RWPE2 (cell line): ENCODE measurements at regions not wholly inside any gene's neighbourhood (a gene's known extent, or its start where the extent isn't known, plus 50 kb on each side); places are given as distances from the start of the nearest gene placed in this dataset.

ENCODE experiments used
- ATAC-seq: fragments of 200-7000 bp; cut with Tn5 transposase; 3 replicates; pipeline ENCODE4 v1.9.1; 2021; ENCODE audit warnings: low read depth
- DNase-seq: peaks from one replicate; pipeline ENCODE4 v3.0.0-alpha.2; 2020; ENCODE audit warnings: low spot score
- H3K27ac ChIP-seq: fragments of 450-650 bp; 2 replicates; pipeline ENCODE4 v1.5.1; 2017; ENCODE audit warnings: mild to moderate bottlenecking; ENCODE audit not compliant: poor library complexity, severe bottlenecking
- H3K27me3 ChIP-seq: fragments of 250-450 bp; sonication (Bioruptor Pico); 2 replicates; pipeline ENCODE4 v1.5.1; 2021; ENCODE audit warnings: mild to moderate bottlenecking, moderate library complexity; ENCODE audit not compliant: insufficient read depth, poor library complexity, severe bottlenecking
- H3K36me3 ChIP-seq: fragments of 250-450 bp; sonication (Bioruptor Pico); 2 replicates; pipeline ENCODE4 v1.5.1; 2020; ENCODE audit warnings: low read depth, mild to moderate bottlenecking, moderate library complexity
- H3K4me1 ChIP-seq: fragments of 250-450 bp; sonication (Bioruptor Pico); 2 replicates; pipeline ENCODE4 v1.5.1; 2021; ENCODE audit warnings: mild to moderate bottlenecking, moderate library complexity; ENCODE audit not compliant: insufficient read depth, poor library complexity, severe bottlenecking
- H3K4me3 ChIP-seq: fragments of 250-450 bp; sonication (Bioruptor Pico); 2 replicates; pipeline ENCODE4 v1.5.1; 2021; ENCODE audit warnings: mild to moderate bottlenecking, moderate library complexity; ENCODE audit not compliant: severe bottlenecking
- H3K9me3 ChIP-seq: fragments of 250-450 bp; sonication (Bioruptor Pico); 2 replicates; pipeline ENCODE4 v1.5.1; 2021; ENCODE audit warnings: mild to moderate bottlenecking, moderate library complexity; ENCODE audit not compliant: severe bottlenecking
- TF ChIP-seq, protein P1 (sequence below): fragments of 450-650 bp; IDR thresholded peaks from one replicate; pipeline ENCODE4 v1.5.1; 2017; ENCODE audit warnings: mild to moderate bottlenecking, moderate library complexity; ENCODE audit not compliant: poor library complexity, severe bottlenecking

DNA sequence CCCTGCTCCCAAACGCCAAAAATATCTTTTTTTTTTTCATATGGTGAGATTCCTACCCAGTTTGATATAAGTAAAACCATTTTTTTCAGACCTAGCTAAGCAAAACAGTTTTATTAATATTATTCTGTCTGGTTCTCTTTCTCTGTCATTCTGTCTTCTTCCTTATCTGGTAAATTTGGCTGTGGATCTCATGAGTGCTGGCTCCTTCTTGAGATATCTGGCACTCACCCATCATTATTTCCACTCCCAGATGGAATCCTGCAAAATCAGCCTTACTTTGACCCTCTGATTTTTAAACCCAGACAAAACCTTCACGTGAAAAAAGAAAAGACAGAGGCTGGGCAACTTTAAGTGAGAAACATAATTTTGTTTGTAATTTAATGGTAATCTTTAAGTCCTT is 373.6 kb downstream of the NYAP2 start:
- ATAC-seq (no peak), DNase-seq (no peak)
- no peak overlapping the region for H3K27ac ChIP-seq
- H3K9me3 ChIP-seq: no peaks in the 10 kb centered on the region
- H3K4me3 ChIP-seq: no peak overlapping the region
- TF ChIP-seq, protein P1, sequence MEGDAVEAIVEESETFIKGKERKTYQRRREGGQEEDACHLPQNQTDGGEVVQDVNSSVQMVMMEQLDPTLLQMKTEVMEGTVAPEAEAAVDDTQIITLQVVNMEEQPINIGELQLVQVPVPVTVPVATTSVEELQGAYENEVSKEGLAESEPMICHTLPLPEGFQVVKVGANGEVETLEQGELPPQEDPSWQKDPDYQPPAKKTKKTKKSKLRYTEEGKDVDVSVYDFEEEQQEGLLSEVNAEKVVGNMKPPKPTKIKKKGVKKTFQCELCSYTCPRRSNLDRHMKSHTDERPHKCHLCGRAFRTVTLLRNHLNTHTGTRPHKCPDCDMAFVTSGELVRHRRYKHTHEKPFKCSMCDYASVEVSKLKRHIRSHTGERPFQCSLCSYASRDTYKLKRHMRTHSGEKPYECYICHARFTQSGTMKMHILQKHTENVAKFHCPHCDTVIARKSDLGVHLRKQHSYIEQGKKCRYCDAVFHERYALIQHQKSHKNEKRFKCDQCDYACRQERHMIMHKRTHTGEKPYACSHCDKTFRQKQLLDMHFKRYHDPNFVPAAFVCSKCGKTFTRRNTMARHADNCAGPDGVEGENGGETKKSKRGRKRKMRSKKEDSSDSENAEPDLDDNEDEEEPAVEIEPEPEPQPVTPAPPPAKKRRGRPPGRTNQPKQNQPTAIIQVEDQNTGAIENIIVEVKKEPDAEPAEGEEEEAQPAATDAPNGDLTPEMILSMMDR: no peak
- H3K36me3 ChIP-seq: no peaks in the 10 kb centered on the region
- no peaks in the 10 kb centered on the region for H3K4me1 ChIP-seq
- H3K27me3 ChIP-seq: no peaks in the 10 kb centered on the region

DNA sequence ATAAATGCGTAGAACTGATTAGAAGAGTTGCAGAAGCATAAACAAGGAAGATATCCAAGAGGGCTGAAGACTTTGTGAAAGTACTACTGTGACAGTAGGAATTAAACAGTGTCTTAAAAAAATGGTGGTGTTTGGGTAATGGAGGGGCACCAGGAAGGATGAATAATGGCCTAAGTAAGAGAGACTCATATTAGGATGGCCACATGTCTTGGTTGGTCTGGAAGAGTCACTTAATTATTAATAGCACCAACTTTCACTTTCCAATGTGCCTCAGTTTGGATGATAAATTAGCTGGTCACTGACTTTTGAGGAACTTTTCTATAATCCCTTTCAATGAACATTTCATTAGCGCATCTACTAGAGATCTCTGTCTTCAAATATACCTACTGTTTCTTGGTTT is 372.2 kb downstream of the NYAP2 start:
- TF ChIP-seq, protein P1: no peak
- no peaks in the 10 kb centered on the region for H3K9me3 ChIP-seq
- no peaks in the 10 kb centered on the region for H3K4me1 ChIP-seq
- no peak for DNase-seq
- H3K36me3 ChIP-seq: no peaks in the 10 kb centered on the region
- no peak for ATAC-seq
- no peak overlapping the region for H3K4me3 ChIP-seq
- H3K27me3 ChIP-seq: no peaks in the 10 kb centered on the region
- H3K27ac ChIP-seq: no peak overlapping the region

DNA sequence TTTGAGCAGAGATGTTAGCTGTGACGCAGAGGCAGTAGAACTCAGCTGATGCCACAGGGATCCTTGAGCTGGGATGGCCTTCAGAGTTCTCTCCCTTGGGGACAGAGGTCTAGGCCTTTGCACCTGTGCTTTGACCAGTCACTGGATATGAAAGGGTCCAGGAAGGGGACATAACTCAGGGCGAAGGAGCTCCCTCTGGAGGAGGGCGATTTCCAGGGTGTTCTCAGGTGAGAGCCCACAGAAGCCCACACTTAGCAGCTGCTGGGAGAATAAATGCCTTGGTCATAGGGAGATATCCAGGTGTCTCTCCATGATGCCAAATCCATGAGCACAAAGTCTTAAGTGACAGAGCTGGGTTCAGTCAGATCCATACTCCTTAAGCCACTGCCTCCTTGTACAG is 369.2 kb downstream of the NYAP2 start:
- H3K9me3 ChIP-seq: no peaks in the 10 kb centered on the region
- ATAC-seq (no peak), DNase-seq (no peak)
- TF ChIP-seq, protein P1: no peak
- H3K4me1 ChIP-seq: no peaks in the 10 kb centered on the region
- H3K27ac ChIP-seq: no peak overlapping the region
- H3K4me3 ChIP-seq: no peak overlapping the region
- no peaks in the 10 kb centered on the region for H3K27me3 ChIP-seq
- H3K36me3 ChIP-seq: no peaks in the 10 kb centered on the region

DNA sequence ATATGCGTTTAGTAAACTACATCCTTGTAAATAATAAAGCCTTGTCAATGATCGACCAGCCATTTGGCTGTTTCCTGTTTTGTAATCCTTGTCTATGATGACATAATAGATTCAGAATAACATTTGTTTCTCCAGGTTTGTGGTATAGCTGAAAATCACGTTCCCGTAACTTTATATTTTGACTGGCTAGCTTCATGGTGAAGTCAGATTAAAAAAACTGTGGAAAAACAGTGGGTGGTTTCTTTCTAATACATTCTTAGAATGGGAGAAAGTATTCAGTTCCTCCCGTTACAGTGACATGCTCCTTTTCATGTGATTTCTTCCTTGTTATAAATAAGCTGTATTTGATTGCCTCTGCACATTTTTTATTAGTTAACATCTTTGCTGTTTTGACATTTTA is 366.9 kb downstream of the NYAP2 start:
- Histone ChIP-seq H3K36me3 (no peaks in the 10 kb centered on the region), H3K27ac (no peak overlapping the region), H3K4me1 (no peaks in the 10 kb centered on the region), H3K4me3 (no peak overlapping the region), H3K27me3 (no peaks in the 10 kb centered on the region), H3K9me3 (no peaks in the 10 kb centered on the region)
- ATAC-seq (no peak), DNase-seq (no peak)
- TF ChIP-seq, protein P1: no peak

DNA sequence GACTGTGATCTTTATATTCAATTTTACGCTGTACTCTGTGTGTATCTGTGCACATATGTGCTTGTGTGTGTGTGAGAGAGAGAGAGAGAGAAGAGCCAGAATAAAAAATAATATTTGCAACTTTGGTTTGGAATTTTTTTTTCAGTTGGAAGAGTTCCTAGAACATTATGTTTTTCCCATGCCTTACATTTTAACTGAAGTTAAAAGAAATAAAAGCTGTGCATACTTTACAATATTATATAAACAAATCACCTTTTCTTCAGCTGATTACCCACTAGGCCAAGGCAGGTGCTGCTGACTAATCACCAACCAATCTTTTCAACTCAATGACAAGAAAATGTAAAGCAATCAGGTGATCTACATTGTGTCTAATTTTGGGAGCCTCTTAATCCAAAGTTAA is 366.3 kb downstream of the NYAP2 start:
- Histone ChIP-seq H3K27me3 (no peaks in the 10 kb centered on the region), H3K27ac (no peak overlapping the region), H3K4me3 (no peak overlapping the region), H3K9me3 (no peaks in the 10 kb centered on the region), H3K4me1 (no peaks in the 10 kb centered on the region), H3K36me3 (no peaks in the 10 kb centered on the region)
- TF ChIP-seq, protein P1: no peak
- ATAC-seq (no peak), DNase-seq (no peak)
